ENCODE measurements at regions not wholly inside any gene's neighbourhood (a gene's known extent, or its start where the extent isn't known, plus 50 kb on each side); places are given as distances from the start of the nearest gene placed in this dataset.
A peak's percentile ranks its signal among the peaks of the same experiment; 100 is the strongest.

DNA sequence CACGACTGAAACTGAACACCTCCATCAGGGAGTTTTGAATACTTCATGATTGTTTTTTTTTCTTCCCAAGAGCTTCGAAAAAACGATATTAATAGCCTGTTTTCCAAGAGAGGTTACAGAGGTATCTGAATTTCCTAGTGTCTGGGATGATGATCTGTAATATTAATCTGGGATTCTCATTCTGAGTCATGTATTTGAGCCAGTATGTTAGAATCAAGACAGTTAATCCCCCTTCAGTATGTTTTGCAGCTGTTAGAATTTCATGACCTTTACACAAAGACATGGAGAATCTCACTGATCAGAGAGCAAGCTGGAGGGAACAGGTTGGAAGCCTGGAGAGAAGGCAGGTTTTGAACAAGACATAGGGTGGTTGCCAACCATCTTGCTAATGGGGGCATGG, 234.5 kb upstream of the GAP43 start:
- Mint-ChIP-seq H3K4me1 (ENCODE audit: low read depth) (peaks cover 41% of the 10 kb centered on the region), H3K27ac (ENCODE audit: unreplicated experiment) (peak overlapping the region; percentile 58), H3K9me3 (ENCODE audit: low read depth) (peaks cover 2% of the 10 kb centered on the region), H3K36me3 (ENCODE audit: low read depth) (no peaks in the 10 kb centered on the region), H3K27me3 (ENCODE audit: low read depth) (no peaks in the 10 kb centered on the region), H3K4me3 (ENCODE audit: unreplicated experiment) (no peak overlapping the region)
- DNase-seq (ENCODE audit: low spot score), result no peak
- TF ChIP-seq CTCF (IDR thresholded peaks at IDR 0.05), result no peak

- Mint-ChIP-seq H3K36me3 (ENCODE audit: low read depth) (no peaks in the 10 kb centered on the region), H3K4me3 (ENCODE audit: unreplicated experiment) (no peak overlapping the region), H3K27ac (ENCODE audit: unreplicated experiment) (no peak overlapping the region), H3K9me3 (ENCODE audit: low read depth) (no peaks in the 10 kb centered on the region), H3K4me1 (ENCODE audit: low read depth) (peaks cover 29% of the 10 kb centered on the region), H3K27me3 (ENCODE audit: low read depth) (no peaks in the 10 kb centered on the region)
- DNase-seq (ENCODE audit: low spot score), result no peak
- TF ChIP-seq CTCF (IDR thresholded peaks at IDR 0.05), result no peak
These were observed 226.5 kb upstream of the GAP43 start for GRCh38 chr3:115396801-115397200.

- H3K4me1 Mint-ChIP-seq (ENCODE audit: low read depth), result peaks cover 32% of the 10 kb centered on the region
- TF ChIP-seq CTCF (IDR thresholded peaks at IDR 0.05), result no peak
- no peaks in the 10 kb centered on the region for H3K9me3 Mint-ChIP-seq (ENCODE audit: low read depth)
- DNase-seq (ENCODE audit: low spot score), result no peak
- no peak overlapping the region for H3K4me3 Mint-ChIP-seq (ENCODE audit: unreplicated experiment)
- H3K27me3 Mint-ChIP-seq (ENCODE audit: low read depth), result no peaks in the 10 kb centered on the region
- H3K27ac Mint-ChIP-seq (ENCODE audit: unreplicated experiment), result no peak overlapping the region
- no peaks in the 10 kb centered on the region for H3K36me3 Mint-ChIP-seq (ENCODE audit: low read depth)
These were observed 225.9 kb upstream of the GAP43 start for GRCh38 chr3:115397433-115397832.

DNA sequence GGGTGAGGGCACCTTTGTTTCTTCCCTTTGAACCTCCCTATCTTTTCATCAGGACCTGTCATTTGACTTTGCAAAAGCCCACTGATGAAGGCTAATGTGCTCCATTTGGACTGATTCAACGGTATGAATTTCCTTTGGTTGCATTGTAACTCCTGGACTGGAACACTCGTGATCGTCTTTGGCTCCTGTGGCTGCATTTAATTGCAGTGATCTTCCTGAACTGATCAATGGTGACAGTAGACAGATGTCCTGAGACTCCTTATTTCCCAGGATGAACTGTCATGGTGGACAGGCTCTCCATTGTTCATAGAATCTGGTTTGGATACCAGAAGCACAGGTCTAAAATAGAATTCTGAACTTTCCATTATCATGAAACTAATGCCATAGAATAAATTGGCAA, 224.8 kb upstream of the GAP43 start:
- peaks cover 5% of the 10 kb centered on the region for H3K9me3 Mint-ChIP-seq (ENCODE audit: low read depth)
- H3K36me3 Mint-ChIP-seq (ENCODE audit: low read depth), result no peaks in the 10 kb centered on the region
- no peak overlapping the region for H3K4me3 Mint-ChIP-seq (ENCODE audit: unreplicated experiment)
- H3K27me3 Mint-ChIP-seq (ENCODE audit: low read depth), result no peaks in the 10 kb centered on the region
- peaks cover 42% of the 10 kb centered on the region for H3K4me1 Mint-ChIP-seq (ENCODE audit: low read depth)
- H3K27ac Mint-ChIP-seq (ENCODE audit: unreplicated experiment), result no peak overlapping the region
- no peak for DNase-seq (ENCODE audit: low spot score)
- TF ChIP-seq CTCF (IDR thresholded peaks at IDR 0.05), result no peak

DNA sequence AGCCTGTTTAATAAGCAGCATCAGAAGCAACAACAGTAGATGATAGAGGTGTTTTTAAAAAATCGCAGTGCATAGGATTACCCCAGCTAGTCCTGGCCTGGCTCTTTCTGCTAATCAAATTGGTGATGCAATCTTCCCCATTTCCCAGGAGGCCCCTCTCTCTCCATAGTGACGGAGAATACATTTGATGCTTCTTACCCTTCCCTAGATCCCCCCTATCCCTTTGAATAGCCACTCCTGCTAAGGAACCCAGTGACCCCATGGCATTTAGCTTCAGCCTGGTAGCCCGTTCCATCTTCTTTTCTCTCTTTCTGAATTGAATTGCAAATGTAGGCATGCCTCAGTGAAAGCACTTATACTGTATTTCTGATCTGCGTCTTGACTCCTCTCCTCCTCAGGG, 223.6 kb upstream of the GAP43 start:
- peak overlapping the region; percentile 96 for H3K27ac Mint-ChIP-seq (ENCODE audit: unreplicated experiment)
- no peak for DNase-seq (ENCODE audit: low spot score)
- TF ChIP-seq CTCF (IDR thresholded peaks at IDR 0.05), result no peak
- no peaks in the 10 kb centered on the region for H3K27me3 Mint-ChIP-seq (ENCODE audit: low read depth)
- H3K9me3 Mint-ChIP-seq (ENCODE audit: low read depth), result peaks cover 5% of the 10 kb centered on the region
- no peak overlapping the region for H3K4me3 Mint-ChIP-seq (ENCODE audit: unreplicated experiment)
- peaks cover 50% of the 10 kb centered on the region for H3K4me1 Mint-ChIP-seq (ENCODE audit: low read depth)
- no peaks in the 10 kb centered on the region for H3K36me3 Mint-ChIP-seq (ENCODE audit: low read depth)
